ENCODE measurements at regions not wholly inside any gene's neighbourhood (a gene's known extent, or its start where the extent isn't known, plus 50 kb on each side); places are given as distances from the start of the nearest gene placed in this dataset.

DNA sequence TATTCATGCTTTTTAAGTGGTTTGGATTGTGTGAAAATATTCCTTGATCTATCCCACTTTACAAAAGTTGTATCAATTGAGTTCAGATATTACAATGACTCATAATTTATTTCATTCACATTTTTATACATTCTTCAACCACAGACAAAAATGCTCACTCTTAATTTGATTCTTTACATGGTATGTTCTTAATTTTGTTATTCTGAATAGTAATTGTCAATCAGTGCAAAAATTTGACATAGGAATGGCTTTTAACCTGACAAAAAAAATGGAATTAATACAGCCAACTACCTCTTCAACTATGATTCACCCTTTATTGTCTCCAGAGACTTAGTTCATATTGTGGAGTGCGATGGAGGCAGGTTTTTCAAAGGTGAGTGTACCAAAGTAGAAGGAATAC lies 1002.4 kb upstream of the ADGRL4 start:
- H2BK15ac ChIP-seq (ENCODE audit: low read length), result no peak overlapping the region
- H3K14ac ChIP-seq (ENCODE audit: insufficient read length), result no peak overlapping the region
- H4K91ac ChIP-seq (replicated peaks; ENCODE audit: insufficient read length, low read length), result no peak overlapping the region
- H3K79me2 ChIP-seq (ENCODE audit: control insufficient read depth in 1 of 2, insufficient read depth in 2 of 2, low read length in 2 of 2), result no peaks in the 10 kb centered on the region
- no peaks in the 10 kb centered on the region for H3K4me1 ChIP-seq (replicated peaks in 1 of 4; ENCODE audit: control insufficient read depth in 3 of 4, insufficient read depth in 4 of 4, low read length in 3 of 4)
- POLR2A ChIA-PET (ENCODE audit: partially characterized antibody), result no interaction called here
- H3K4ac ChIP-seq (replicated peaks; ENCODE audit: insufficient read length, low read depth, low read length), result no peak overlapping the region
- DNase-seq (ENCODE audit: low read depth in 1 of 2, low spot score in 2 of 2) (no peak), FAIRE-seq (no peak)
- CTCF ChIA-PET (ENCODE audit: partially characterized antibody), result no interaction called here
- H2BK20ac ChIP-seq (ENCODE audit: low read length), result no peak overlapping the region
- no peak overlapping the region for H3K4me3 ChIP-seq (ENCODE audit: extremely low read depth in 1 of 4, insufficient read depth in 2 of 4, low read depth in 3 of 4, low read length in 4 of 4)
- WGBS, 2 experiments (ENCODE audit: extremely low coverage in 1 of 2, insufficient coverage in 1 of 2, insufficient read length in 1 of 2, insufficient replicate concordance in 2 of 2, low coverage in 1 of 2, low lambda C conversion rate in 2 of 2, missing lambda C conversion rate in 1 of 2), result 100% methylated on average over 1 of the region's 1 CpG; no CpG with 5 or more reads in 1 of the 2 experiments
- no peak overlapping the region for H2BK12ac ChIP-seq (ENCODE audit: low read depth, low read length)
- TF ChIP-seq SUZ12 (IDR thresholded peaks at IDR 0.05; ENCODE audit: low read length) (no peak), KDM5A (IDR thresholded peaks at IDR 0.05; ENCODE audit: low read length) (no peak), TAF7 (optimal IDR thresholded peaks at IDR 0.05; ENCODE audit: borderline replicate concordance, low read depth, low read length) (no peak)
- no peaks in the 10 kb centered on the region for H3K27me3 ChIP-seq (replicated peaks in 1 of 4; ENCODE audit: control insufficient read depth in 3 of 4, extremely low read depth in 1 of 4, insufficient read depth in 3 of 4, low read length in 3 of 4)
- H2AFZ ChIP-seq (ENCODE audit: low read length), result no peak overlapping the region
- no peak overlapping the region for H4K5ac ChIP-seq (ENCODE audit: insufficient read length, low read depth, low read length)
- H4K20me1 ChIP-seq (replicated peaks in 1 of 2; ENCODE audit: control insufficient read depth in 1 of 2, insufficient read depth in 2 of 2, low read length in 2 of 2), result no peaks in the 10 kb centered on the region
- no peak overlapping the region for H3K4me2 ChIP-seq (ENCODE audit: insufficient read depth in 1 of 2, low read depth in 2 of 2, low read length in 2 of 2)
- no peaks in the 10 kb centered on the region for H3K36me3 ChIP-seq (ENCODE audit: control insufficient read depth in 2 of 4, insufficient read depth in 4 of 4, low read length in 3 of 4)
- H3K23me2 ChIP-seq (ENCODE audit: low read depth, low read length), result no peaks in the 10 kb centered on the region
- H3K56ac ChIP-seq (replicated peaks; ENCODE audit: insufficient read length, low read depth, low read length), result no peak overlapping the region
- no peak overlapping the region for H3K9ac ChIP-seq (replicated peaks in 1 of 4; ENCODE audit: extremely low read depth in 1 of 4, low read depth in 3 of 4, low read length in 3 of 4)
- no peak overlapping the region for H2BK5ac ChIP-seq (ENCODE audit: low read depth, low read length)
- no peak overlapping the region for H4K8ac ChIP-seq (ENCODE audit: extremely low read depth, insufficient read depth, low read length)
- no peaks in the 10 kb centered on the region for H3K79me1 ChIP-seq (ENCODE audit: low read depth, low read length)
- H2BK120ac ChIP-seq (replicated peaks; ENCODE audit: low read depth, low read length), result no peak overlapping the region
- no peak overlapping the region for H3K27ac ChIP-seq (ENCODE audit: low read depth, low read length)
- H3K23ac ChIP-seq (ENCODE audit: insufficient read length), result no peak overlapping the region
- H3K9me3 ChIP-seq (ENCODE audit: insufficient read depth in 2 of 2, low read depth in 1 of 2, low read length in 1 of 2), result no peaks in the 10 kb centered on the region; a peak in 1 of 4 replicates
- H3K18ac ChIP-seq (ENCODE audit: extremely low read depth, low read length), result no peak overlapping the region
- no peak overlapping the region for H2AK5ac ChIP-seq (ENCODE audit: low read depth, low read length)

All from H1 (cell line).